H9 (cell line): ENCODE measurements at regions not wholly inside any gene's neighbourhood (a gene's known extent, or its start where the extent isn't known, plus 50 kb on each side); places are given as distances from the start of the nearest gene placed in this dataset.

ENCODE experiments used
- DNase-seq: peaks from one replicate; pipeline ENCODE4 v3.0.0-alpha.2; 2017
- H2AFZ ChIP-seq: one replicate; pipeline ENCODE4 v1.6.1; 2013; ENCODE audit warnings: mild to moderate bottlenecking, low read length, control low read depth, moderate library complexity
- H2AK5ac ChIP-seq: 2 replicates; pipeline ENCODE4 v1.6.1; 2013; ENCODE audit warnings: low read length, control low read depth, mixed read lengths; ENCODE audit not compliant: insufficient read length
- H2BK120ac ChIP-seq: one replicate; pipeline ENCODE4 v1.6.1; 2013; ENCODE audit warnings: low read depth, mild to moderate bottlenecking, low read length, control low read depth, inconsistent platforms; ENCODE audit not compliant: poor library complexity, severe bottlenecking
- H2BK12ac ChIP-seq: 2 replicates; pipeline ENCODE4 v1.6.1; 2013; ENCODE audit warnings: low read length, control low read depth, mixed read lengths, low read depth; ENCODE audit not compliant: insufficient read length
- H2BK15ac ChIP-seq: 2 replicates; pipeline ENCODE4 v1.6.1; 2013; ENCODE audit warnings: low read depth, low read length, control low read depth
- H2BK20ac ChIP-seq: one replicate; pipeline ENCODE4 v1.6.1; 2013; ENCODE audit warnings: low read depth, mild to moderate bottlenecking, low read length, control low read depth, inconsistent platforms; ENCODE audit not compliant: poor library complexity, severe bottlenecking
- H2BK5ac ChIP-seq: 2 replicates; pipeline ENCODE4 v1.6.1; 2013; ENCODE audit warnings: low read length, control low read depth, mixed read lengths; ENCODE audit not compliant: insufficient read length
- H3K14ac ChIP-seq: 2 replicates; pipeline ENCODE4 v1.6.1; 2013; ENCODE audit warnings: low read length, control low read depth; ENCODE audit not compliant: insufficient read depth
- H3K18ac ChIP-seq: 2 replicates; pipeline ENCODE4 v1.6.1; 2013; ENCODE audit warnings: low read depth, mild to moderate bottlenecking, mixed read lengths, low read length, control low read depth; ENCODE audit not compliant: insufficient read length
- H3K23ac ChIP-seq: 2 replicates; pipeline ENCODE4 v1.6.1; 2013; ENCODE audit warnings: low read length, control low read depth, mixed read lengths, low read depth; ENCODE audit not compliant: insufficient read length
- H3K23me2 ChIP-seq: 2 replicates; pipeline ENCODE4 v1.6.1; 2013; ENCODE audit warnings: low read depth, mild to moderate bottlenecking, mixed read lengths, low read length, control low read depth; ENCODE audit not compliant: insufficient read length, poor library complexity, severe bottlenecking
- H3K27ac ChIP-seq: 2 replicates; pipeline ENCODE4 v1.5.1; 2013; ENCODE audit warnings: low read length, control low read depth, mixed read lengths, low read depth; ENCODE audit not compliant: insufficient read length
- H3K27me3 ChIP-seq: 2 replicates; pipeline ENCODE4 v1.6.1; 2013; ENCODE audit warnings: low read length, control low read depth, inconsistent platforms; ENCODE audit not compliant: insufficient read depth
- H3K4ac ChIP-seq: 2 replicates; pipeline ENCODE4 v1.6.1; 2013; ENCODE audit warnings: low read depth, mild to moderate bottlenecking, control low read depth, inconsistent platforms, low read length, moderate library complexity
- H3K4me1 ChIP-seq: 2 replicates; pipeline ENCODE4 v1.6.1; 2013; ENCODE audit warnings: low read length, control low read depth, inconsistent platforms; ENCODE audit not compliant: insufficient read depth
- H3K4me2 ChIP-seq: 2 replicates; pipeline ENCODE4 v1.6.1; 2013; ENCODE audit warnings: low read length, control low read depth, mixed read lengths; ENCODE audit not compliant: insufficient read length, insufficient read depth
- H3K56ac ChIP-seq: 2 replicates; pipeline ENCODE4 v1.6.1; 2013; ENCODE audit warnings: low read depth, mild to moderate bottlenecking, mixed read lengths, low read length, control low read depth; ENCODE audit not compliant: insufficient read length
- H3K79me1 ChIP-seq: 2 replicates; pipeline ENCODE4 v1.6.1; 2013; ENCODE audit warnings: low read depth, mild to moderate bottlenecking, moderate library complexity, low read length, control low read depth, inconsistent platforms; ENCODE audit not compliant: insufficient read depth, poor library complexity, severe bottlenecking
- H3K79me2 ChIP-seq: 2 replicates; pipeline ENCODE4 v1.6.1; 2013; ENCODE audit warnings: low read length, control low read depth, inconsistent platforms; ENCODE audit not compliant: insufficient read depth
- H3K9ac ChIP-seq: 2 replicates; pipeline ENCODE4 v1.6.1; 2013; ENCODE audit warnings: low read length, control low read depth, mixed read lengths; ENCODE audit not compliant: insufficient read length; ENCODE audit errors: extremely low read depth
- H3K9me3 ChIP-seq: one replicate; pipeline ENCODE4 v1.6.1; 2013; ENCODE audit warnings: low read depth, low read length, inconsistent platforms; ENCODE audit not compliant: control insufficient read depth
- H3T11ph ChIP-seq: one replicate; pipeline ENCODE4 v1.6.1; 2013; ENCODE audit warnings: mild to moderate bottlenecking, low read length, control low read depth, inconsistent platforms
- H4K20me1 ChIP-seq: one replicate; pipeline ENCODE4 v1.6.1; 2013; ENCODE audit not compliant: control insufficient read depth, insufficient read length, insufficient read depth
- H4K5ac ChIP-seq: 2 replicates; pipeline ENCODE4 v1.6.1; 2013; ENCODE audit warnings: low read depth, mild to moderate bottlenecking, mixed read lengths, low read length, control low read depth; ENCODE audit not compliant: insufficient read length
- H4K8ac ChIP-seq: replicated peaks from 2 replicates; pipeline ENCODE4 v1.6.1; 2013; ENCODE audit warnings: low read length, control low read depth, mixed read lengths, low read depth; ENCODE audit not compliant: insufficient read length
- H4K91ac ChIP-seq: 2 replicates; pipeline ENCODE4 v1.6.1; 2013; ENCODE audit warnings: low read depth, mild to moderate bottlenecking, moderate library complexity, mixed read lengths, low read length, control low read depth; ENCODE audit not compliant: insufficient read length
- H3K27ac Mint-ChIP-seq, 3 experiments: 2 replicates in 2 of 3; 3 replicates in 1 of 3; pipeline ENCODE4 v1.8.0; 2020 to 2021; ENCODE audit warnings: mixed read lengths in 3 of 3, mild to moderate bottlenecking in 1 of 3, moderate library complexity in 1 of 3
- H3K27me3 Mint-ChIP-seq: 2 replicates; pipeline ENCODE4 v1.8.0; 2021; ENCODE audit warnings: low read depth, mild to moderate bottlenecking, moderate library complexity, mixed read lengths
- H3K36me3 Mint-ChIP-seq, 3 experiments: 2 replicates in 2 of 3; 3 replicates in 1 of 3; pipeline ENCODE4 v1.8.0; 2020 to 2021; ENCODE audit warnings: low read depth in 3 of 3, mixed read lengths in 3 of 3; ENCODE audit not compliant: insufficient read depth in 1 of 3
- H3K4me1 Mint-ChIP-seq, 2 experiments: 2 replicates each; pipeline ENCODE4 v1.8.0; 2020; ENCODE audit warnings: mixed read lengths in 2 of 2
- H3K4me3 Mint-ChIP-seq, 2 experiments: 2 replicates in 1 of 2; 3 replicates in 1 of 2; pipeline ENCODE4 v1.8.0; 2020 to 2021; ENCODE audit warnings: mild to moderate bottlenecking in 2 of 2, mixed read lengths in 2 of 2, moderate library complexity in 1 of 2
- H3K9me3 Mint-ChIP-seq, 2 experiments: 2 replicates in 1 of 2; 3 replicates in 1 of 2; pipeline ENCODE4 v1.8.0; 2020; ENCODE audit warnings: mild to moderate bottlenecking in 2 of 2, mixed read lengths in 2 of 2, moderate library complexity in 1 of 2
- WGBS: extraction: QIAGEN DNeasy Blood & Tissue Kit; methylation state at CpG from one replicate; pipeline ENCODE4 v1.1.7; 2013; ENCODE audit warnings: missing lambda C conversion rate, low lambda C conversion rate, mixed read lengths; ENCODE audit not compliant: insufficient read length; ENCODE audit errors: extremely low coverage; 5-methylcytosine and 5-hydroxymethylcytosine counted together
- TF ChIP-seq, protein P1 (sequence below): fragments of 200-600 bp; sonication (generic); conservative IDR thresholded peaks from 3 replicates; pipeline ENCODE4 v1.8.0; 2021; ENCODE audit warnings: antibody characterized with exemption, mild to moderate bottlenecking

DNA sequence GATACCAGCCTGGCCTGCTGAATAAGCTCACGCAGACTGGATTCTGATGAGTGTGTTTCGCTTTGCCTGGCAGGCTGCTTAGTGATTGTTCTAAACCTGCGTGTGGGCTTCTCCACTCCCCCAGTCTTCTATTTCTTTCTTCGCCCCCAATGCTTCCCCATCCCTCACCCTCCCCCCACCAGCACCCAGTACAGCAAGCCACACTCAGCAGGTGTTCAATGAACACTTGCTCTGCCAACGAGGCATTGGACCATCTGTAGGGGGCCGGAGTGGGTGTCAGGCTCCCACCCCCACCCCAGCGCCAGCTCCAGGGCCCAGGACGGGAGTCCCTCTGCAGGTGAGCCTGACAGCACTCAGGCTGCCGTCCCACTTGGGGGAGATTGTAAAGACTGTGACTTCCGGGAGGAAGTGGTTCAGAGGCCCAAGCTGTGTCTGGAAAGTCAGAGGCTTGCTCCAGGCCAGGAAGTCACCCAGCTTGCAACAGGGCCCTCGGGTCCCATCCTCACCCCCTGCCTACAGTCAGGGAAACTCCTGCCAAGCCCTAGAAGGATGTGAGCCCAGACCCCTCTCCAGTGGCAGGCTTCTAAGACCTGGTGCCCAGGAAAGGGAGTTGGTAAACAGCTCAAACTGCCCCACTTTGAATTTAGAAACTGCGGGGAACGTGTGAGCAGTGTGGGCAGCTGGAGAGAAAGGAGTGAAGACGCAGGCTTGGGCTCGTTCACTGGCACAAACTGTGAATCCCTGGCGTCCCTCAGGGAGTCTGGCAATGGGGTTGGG, 66.3 kb upstream of the PRDM11 start:
- H2AFZ ChIP-seq: no peak overlapping the region
- H3K4me2 ChIP-seq: no peak overlapping the region
- no peak overlapping the region for H3K4me3 Mint-ChIP-seq
- H3K4ac ChIP-seq: no peak overlapping the region
- H3K9ac ChIP-seq: no peak overlapping the region
- no peaks in the 10 kb centered on the region for H3K79me2 ChIP-seq
- no peak overlapping the region for H4K5ac ChIP-seq
- peaks cover 10% of the 10 kb centered on the region; the same call in 1 of the 2 replicates for H3K4me1 ChIP-seq
- no peaks in the 10 kb centered on the region; a peak in 2 of 5 replicates for H3K9me3 Mint-ChIP-seq
- no peak overlapping the region for H3K56ac ChIP-seq
- H3K9me3 ChIP-seq: no peaks in the 10 kb centered on the region
- WGBS: no CpG with 5 or more reads among the region's 16 CpGs
- no peak overlapping the region for H2AK5ac ChIP-seq
- TF ChIP-seq, protein P1, sequence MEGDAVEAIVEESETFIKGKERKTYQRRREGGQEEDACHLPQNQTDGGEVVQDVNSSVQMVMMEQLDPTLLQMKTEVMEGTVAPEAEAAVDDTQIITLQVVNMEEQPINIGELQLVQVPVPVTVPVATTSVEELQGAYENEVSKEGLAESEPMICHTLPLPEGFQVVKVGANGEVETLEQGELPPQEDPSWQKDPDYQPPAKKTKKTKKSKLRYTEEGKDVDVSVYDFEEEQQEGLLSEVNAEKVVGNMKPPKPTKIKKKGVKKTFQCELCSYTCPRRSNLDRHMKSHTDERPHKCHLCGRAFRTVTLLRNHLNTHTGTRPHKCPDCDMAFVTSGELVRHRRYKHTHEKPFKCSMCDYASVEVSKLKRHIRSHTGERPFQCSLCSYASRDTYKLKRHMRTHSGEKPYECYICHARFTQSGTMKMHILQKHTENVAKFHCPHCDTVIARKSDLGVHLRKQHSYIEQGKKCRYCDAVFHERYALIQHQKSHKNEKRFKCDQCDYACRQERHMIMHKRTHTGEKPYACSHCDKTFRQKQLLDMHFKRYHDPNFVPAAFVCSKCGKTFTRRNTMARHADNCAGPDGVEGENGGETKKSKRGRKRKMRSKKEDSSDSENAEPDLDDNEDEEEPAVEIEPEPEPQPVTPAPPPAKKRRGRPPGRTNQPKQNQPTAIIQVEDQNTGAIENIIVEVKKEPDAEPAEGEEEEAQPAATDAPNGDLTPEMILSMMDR: no peak
- no peak overlapping the region for H3K18ac ChIP-seq
- no peak overlapping the region for H2BK120ac ChIP-seq
- DNase-seq: no peak
- no peak overlapping the region for H3K14ac ChIP-seq
- H3K27ac ChIP-seq: no peak overlapping the region
- H2BK5ac ChIP-seq: no peak overlapping the region
- H3K23me2 ChIP-seq: no peaks in the 10 kb centered on the region
- H3K36me3 Mint-ChIP-seq: peaks cover 0 to 3% (median 0%) of the 10 kb centered on the region in 3 experiments; a peak in 1 of 7 replicates
- no peak overlapping the region for H4K91ac ChIP-seq
- no peak overlapping the region for H3K27ac Mint-ChIP-seq
- no peaks in the 10 kb centered on the region for H3K79me1 ChIP-seq
- H2BK20ac ChIP-seq: no peak overlapping the region
- H3K23ac ChIP-seq: no peak overlapping the region
- no peak overlapping the region for H2BK12ac ChIP-seq
- no peak overlapping the region for H2BK15ac ChIP-seq
- peaks cover 10% of the 10 kb centered on the region for H3K27me3 Mint-ChIP-seq
- H3K27me3 ChIP-seq: no peaks in the 10 kb centered on the region
- H3K4me1 Mint-ChIP-seq: peaks cover 49 to 65% of the 10 kb centered on the region in 2 experiments
- no peaks in the 10 kb centered on the region for H4K20me1 ChIP-seq
- H4K8ac ChIP-seq: no peak overlapping the region
- H3T11ph ChIP-seq: no peak overlapping the region
